ENCODE measurements at regions not wholly inside any gene's neighbourhood (a gene's known extent, or its start where the extent isn't known, plus 50 kb on each side); places are given as distances from the start of the nearest gene placed in this dataset.

- no peak for FAIRE-seq
- ATAC-seq, result no peak
- ChIA-PET POLR2A (no interaction called here), CTCF (no interaction called here)
- TF ChIP-seq, protein P1, sequence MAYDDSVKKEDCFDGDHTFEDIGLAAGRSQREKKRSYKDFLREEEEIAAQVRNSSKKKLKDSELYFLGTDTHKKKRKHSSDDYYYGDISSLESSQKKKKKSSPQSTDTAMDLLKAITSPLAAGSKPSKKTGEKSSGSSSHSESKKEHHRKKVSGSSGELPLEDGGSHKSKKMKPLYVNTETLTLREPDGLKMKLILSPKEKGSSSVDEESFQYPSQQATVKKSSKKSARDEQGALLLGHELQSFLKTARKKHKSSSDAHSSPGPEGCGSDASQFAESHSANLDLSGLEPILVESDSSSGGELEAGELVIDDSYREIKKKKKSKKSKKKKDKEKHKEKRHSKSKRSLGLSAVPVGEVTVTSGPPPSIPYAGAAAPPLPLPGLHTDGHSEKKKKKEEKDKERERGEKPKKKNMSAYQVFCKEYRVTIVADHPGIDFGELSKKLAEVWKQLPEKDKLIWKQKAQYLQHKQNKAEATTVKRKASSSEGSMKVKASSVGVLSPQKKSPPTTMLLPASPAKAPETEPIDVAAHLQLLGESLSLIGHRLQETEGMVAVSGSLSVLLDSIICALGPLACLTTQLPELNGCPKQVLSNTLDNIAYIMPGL (CRISPR knock-in tag; IDR thresholded peaks at IDR 0.05; ENCODE audit: borderline replicate concordance), result no peak
- TF ChIP-seq JUN (IDR thresholded peaks at IDR 0.05), result no peak
- no peak for TF ChIP-seq POLR2A (IDR thresholded peaks at IDR 0.05; ENCODE audit: low read length)
- TF ChIP-seq HEYL (CRISPR knock-in tag; IDR thresholded peaks at IDR 0.05), result no peak
- TF ChIP-seq EHMT2 (IDR thresholded peaks at IDR 0.05; ENCODE audit: low read depth), result no peak
- TF ChIP-seq E2F6 (IDR thresholded peaks at IDR 0.05; ENCODE audit: borderline replicate concordance, low read depth), result no peak
- no peak for TF ChIP-seq ZNF302 (CRISPR knock-in tag; IDR thresholded peaks at IDR 0.05)
- no peak for TF ChIP-seq CTCF (IDR thresholded peaks at IDR 0.05)
- TF ChIP-seq CBX8 (IDR thresholded peaks at IDR 0.05), result no peak
- Histone ChIP-seq H3K4me3 (no peak overlapping the region), H3K4me2 (no peak overlapping the region), H3K4me1 (no peaks in the 10 kb centered on the region), H3K9me3 (no peaks in the 10 kb centered on the region), H3K27ac (no peak overlapping the region)
- no peak for DNase-seq (ENCODE audit: low read depth in 1 of 2, low spot score in 1 of 2)
- WGBS (ENCODE audit: missing lambda C conversion rate), result 38% methylated on average over 3 of the region's 3 CpGs
These were observed 256.1 kb upstream of the PITX2 start for GRCh38 chr4:110878956-110879355.

- 60% methylated on average over 6 of the region's 6 CpGs for WGBS (ENCODE audit: missing lambda C conversion rate)
- POLR2A ChIA-PET, result no interaction called here
- CTCF ChIA-PET, result no interaction called here
- ATAC-seq (no peak), DNase-seq (ENCODE audit: low read depth in 1 of 2, low spot score in 1 of 2) (no peak), FAIRE-seq (no peak)
- Histone ChIP-seq H3K4me2 (no peak overlapping the region), H3K27ac (no peak overlapping the region), H3K9me3 (no peaks in the 10 kb centered on the region), H3K4me3 (no peak overlapping the region), H3K4me1 (no peaks in the 10 kb centered on the region)
- TF ChIP-seq JUN (IDR thresholded peaks at IDR 0.05) (no peak), HES2 (IDR thresholded peaks at IDR 0.05) (no peak), ZC3H11A (IDR thresholded peaks at IDR 0.05) (no peak), MAFK (IDR thresholded peaks at IDR 0.05; ENCODE audit: partially characterized antibody) (no peak), NFE2L2 (conservative IDR thresholded peaks at IDR 0.05; ENCODE audit: low read length) (no peak), HOXA7 (CRISPR knock-in tag; IDR thresholded peaks at IDR 0.05) (no peak), FOSB (CRISPR knock-in tag; IDR thresholded peaks at IDR 0.05) (no peak), TFCP2L1 (CRISPR knock-in tag; IDR thresholded peaks at IDR 0.05) (no peak), NPAS2 (CRISPR knock-in tag; IDR thresholded peaks at IDR 0.05; ENCODE audit: borderline replicate concordance) (no peak), EHMT2 (IDR thresholded peaks at IDR 0.05; ENCODE audit: low read depth) (no peak), HEYL (CRISPR knock-in tag; IDR thresholded peaks at IDR 0.05) (no peak), HOXB13 (CRISPR knock-in tag; IDR thresholded peaks at IDR 0.05; ENCODE audit: low read depth) (no peak)
These were observed 263.4 kb upstream of the PITX2 start for GRCh38 chr4:110886270-110886669.

- WGBS (ENCODE audit: missing lambda C conversion rate), result 60% methylated on average over 8 of the region's 8 CpGs
- TF ChIP-seq MYC (IDR thresholded peaks at IDR 0.05; ENCODE audit: borderline replicate concordance, low read length) (no peak), BHLHE40 (IDR thresholded peaks at IDR 0.05; ENCODE audit: low read depth, low read length) (no peak), RARB (CRISPR knock-in tag; IDR thresholded peaks at IDR 0.05) (no peak), KDM5A (IDR thresholded peaks at IDR 0.05) (no peak)
- FAIRE-seq (no peak), DNase-seq (ENCODE audit: low read depth in 1 of 2, low spot score in 1 of 2) (no peak), ATAC-seq (no peak)
- ChIA-PET POLR2A (no interaction called here), CTCF (no interaction called here)
- no peaks in the 10 kb centered on the region for H3K9me3 ChIP-seq
- H3K4me1 ChIP-seq, result no peaks in the 10 kb centered on the region
- no peak overlapping the region for H3K27ac ChIP-seq
- no peak overlapping the region for H3K4me3 ChIP-seq
- H3K4me2 ChIP-seq, result no peak overlapping the region
These were observed 264.0 kb upstream of the PITX2 start for GRCh38 chr4:110886856-110887255.
